Naive thymus-derived CD4-positive, alpha-beta T cell (primary cell): ENCODE measurements at regions not wholly inside any gene's neighbourhood (a gene's known extent, or its start where the extent isn't known, plus 50 kb on each side); places are given as distances from the start of the nearest gene placed in this dataset.

ENCODE experiments used
- ATAC-seq: fragments of 150-1000 bp; cut with Tn5 transposase; 2 replicates; pipeline ENCODE4 v1.10.0; 2021; ENCODE audit warnings: mild to moderate bottlenecking, moderate library complexity
- CTCF ChIA-PET: fragments of 350-600 bp; sonication (Branson Sonifier 250); formaldehyde crosslinking; loops from one replicate; lab custom pipeline; 2021; ENCODE audit warnings: antibody characterized with exemption; lab: Charles Lee
- POLR2A ChIA-PET: fragments of 350-600 bp; sonication (Branson Sonifier 250); formaldehyde crosslinking; loops from one replicate; lab custom pipeline; 2021; ENCODE audit warnings: antibody characterized with exemption, inconsistent platforms; lab: Charles Lee
- DNase-seq, 9 donors: peaks; one replicate each; pipeline versions ENCODE4 v3.0.0 to v3.0.0-alpha.2; 2020 to 2022; ENCODE audit warnings: mixed read lengths in 1 of 9
- H3K27ac ChIP-seq: one replicate; pipeline ENCODE4 v1.7.0; 2013; ENCODE audit warnings: mild to moderate bottlenecking, low read depth, low read length, moderate library complexity
- H3K27me3 ChIP-seq, 2 donors: one replicate each; pipeline ENCODE4 v1.7.0; 2013; ENCODE audit warnings: low read length in 2 of 2, mild to moderate bottlenecking in 2 of 2, moderate library complexity in 2 of 2; ENCODE audit not compliant: control insufficient read depth in 2 of 2, insufficient read depth in 2 of 2
- H3K36me3 ChIP-seq, 3 experiments: 1 replicate in 2 of 3; 2 replicates in 1 of 3; pipeline ENCODE4 v1.7.0; 2013; ENCODE audit warnings: low read length in 3 of 3, mild to moderate bottlenecking in 3 of 3, moderate library complexity in 1 of 3; ENCODE audit not compliant: insufficient read depth in 3 of 3, control insufficient read depth in 2 of 3
- H3K4me1 ChIP-seq, 2 donors: one replicate each; pipeline ENCODE4 v1.7.0; 2013; ENCODE audit warnings: low read length in 2 of 2, mild to moderate bottlenecking in 2 of 2, moderate library complexity in 1 of 2; ENCODE audit not compliant: control insufficient read depth in 2 of 2, insufficient read depth in 2 of 2
- H3K4me3 ChIP-seq: 2 replicates; pipeline ENCODE4 v1.7.0; 2013; ENCODE audit warnings: mild to moderate bottlenecking, low read length
- H3K9me3 ChIP-seq, 3 experiments: 1 replicate in 2 of 3; 2 replicates in 1 of 3; pipeline ENCODE4 v1.7.0; 2013; ENCODE audit warnings: low read length in 3 of 3; ENCODE audit not compliant: control insufficient read depth in 2 of 3
- H3K27ac Mint-ChIP-seq, 9 donors: one replicate each; pipeline ENCODE4 v1.8.0; 2020 to 2022; ENCODE audit warnings: mixed read lengths in 9 of 9, mild to moderate bottlenecking in 8 of 9, moderate library complexity in 5 of 9, inconsistent platforms in 2 of 9
- H3K27me3 Mint-ChIP-seq, 5 donors: one replicate each; pipeline ENCODE4 v1.8.0; 2021 to 2022; ENCODE audit warnings: mixed read lengths in 5 of 5, mild to moderate bottlenecking in 1 of 5
- H3K36me3 Mint-ChIP-seq, 5 donors: one replicate each; pipeline ENCODE4 v1.8.0; 2020 to 2022; ENCODE audit warnings: mixed read lengths in 5 of 5, mild to moderate bottlenecking in 3 of 5, inconsistent platforms in 1 of 5
- H3K4me1 Mint-ChIP-seq, 7 donors: one replicate each; pipeline ENCODE4 v1.8.0; 2020 to 2022; ENCODE audit warnings: mixed read lengths in 7 of 7, mild to moderate bottlenecking in 3 of 7, inconsistent platforms in 1 of 7
- H3K4me3 Mint-ChIP-seq, 10 donors: one replicate each; pipeline ENCODE4 v1.8.0; 2020 to 2022; ENCODE audit warnings: mild to moderate bottlenecking in 10 of 10, mixed read lengths in 10 of 10, moderate library complexity in 6 of 10, inconsistent platforms in 2 of 10
- H3K9me3 Mint-ChIP-seq, 11 donors: one replicate each; pipeline ENCODE4 v1.8.0; 2020 to 2022; ENCODE audit warnings: mixed read lengths in 11 of 11, mild to moderate bottlenecking in 4 of 11, inconsistent platforms in 1 of 11, moderate library complexity in 1 of 11
- intact Hi-C, 2 donors: fragments of 100-400 bp; cut with micrococcal nuclease; formaldehyde crosslinking; loops; one replicate each; pipeline ENCODE4 v1.15.1; 2023

GRCh38 chr11:19525276-19525675 lies 187.4 kb upstream of the NAV2 start:
- no peak overlapping the region for H3K27ac Mint-ChIP-seq
- intact Hi-C loops: no loop called here
- ATAC-seq: no peak
- H3K27me3 Mint-ChIP-seq: peaks cover 0 to 36% (median 7%) of the 10 kb centered on the region in 5 donors
- Histone ChIP-seq H3K27me3 (no peaks in the 10 kb centered on the region), H3K36me3 (no peaks in the 10 kb centered on the region), H3K9me3 (no peaks in the 10 kb centered on the region), H3K4me1 (no peaks in the 10 kb centered on the region), H3K27ac (no peak overlapping the region), H3K4me3 (no peak overlapping the region)
- CTCF ChIA-PET: no interaction called here
- POLR2A ChIA-PET: no interaction called here
- peaks cover 0 to 2% (median 0%) of the 10 kb centered on the region in 11 donors for H3K9me3 Mint-ChIP-seq
- H3K4me1 Mint-ChIP-seq: peaks cover 0 to 1% (median 0%) of the 10 kb centered on the region in 7 donors
- no peaks in the 10 kb centered on the region for H3K36me3 Mint-ChIP-seq
- no peak overlapping the region for H3K4me3 Mint-ChIP-seq
- DNase-seq: no peak

- H3K27me3 ChIP-seq: no peaks in the 10 kb centered on the region
- peaks cover 0 to 35% (median 7%) of the 10 kb centered on the region in 5 donors for H3K27me3 Mint-ChIP-seq
- no peak overlapping the region for H3K27ac ChIP-seq
- intact Hi-C loops: no loop called here
- H3K4me3 Mint-ChIP-seq: no peak overlapping the region
- no peaks in the 10 kb centered on the region for H3K4me1 ChIP-seq
- no peaks in the 10 kb centered on the region for H3K36me3 ChIP-seq
- H3K4me1 Mint-ChIP-seq: peaks cover 0 to 1% (median 0%) of the 10 kb centered on the region in 7 donors
- no peak for ATAC-seq
- H3K27ac Mint-ChIP-seq: no peak overlapping the region
- H3K9me3 Mint-ChIP-seq: peaks cover 0 to 2% (median 0%) of the 10 kb centered on the region in 11 donors
- no peak overlapping the region for H3K4me3 ChIP-seq
- no peaks in the 10 kb centered on the region for H3K9me3 ChIP-seq
- H3K36me3 Mint-ChIP-seq: no peaks in the 10 kb centered on the region
- no peak for DNase-seq
- ChIA-PET POLR2A (no interaction called here), CTCF (interaction anchor here (0.6 kb wide), 1 partner anchor 10 kb away, joined by 3 read pairs; no protein-coding TSS in a partner anchor)
These were observed 188.4 kb upstream of the NAV2 start for GRCh38 chr11:19524171-19524671.

GRCh38 chr11:19520681-19521080 lies 192.0 kb upstream of the NAV2 start:
- H3K36me3 Mint-ChIP-seq: no peaks in the 10 kb centered on the region
- peaks cover 0 to 2% (median 0%) of the 10 kb centered on the region in 11 donors for H3K9me3 Mint-ChIP-seq
- CTCF ChIA-PET: no interaction called here
- H3K4me1 ChIP-seq: no peaks in the 10 kb centered on the region
- H3K27me3 ChIP-seq: no peaks in the 10 kb centered on the region
- POLR2A ChIA-PET: no interaction called here
- intact Hi-C loops: no loop called here
- no peak overlapping the region for H3K4me3 Mint-ChIP-seq
- ATAC-seq (no peak), DNase-seq (no peak)
- H3K36me3 ChIP-seq: no peaks in the 10 kb centered on the region
- no peaks in the 10 kb centered on the region for H3K9me3 ChIP-seq
- no peak overlapping the region for H3K4me3 ChIP-seq
- H3K27ac Mint-ChIP-seq: no peak overlapping the region
- no peak overlapping the region for H3K27ac ChIP-seq
- peaks cover 0 to 18% (median 3%) of the 10 kb centered on the region in 5 donors for H3K27me3 Mint-ChIP-seq
- no peaks in the 10 kb centered on the region for H3K4me1 Mint-ChIP-seq

GRCh38 chr11:19519912-19520641 lies 192.6 kb upstream of the NAV2 start:
- H3K4me3 ChIP-seq: no peak overlapping the region
- Mint-ChIP-seq H3K4me3 (no peak overlapping the region), H3K36me3 (no peaks in the 10 kb centered on the region), H3K4me1 (no peaks in the 10 kb centered on the region), H3K27ac (no peak overlapping the region), H3K9me3 (peaks cover 0 to 2% (median 0%) of the 10 kb centered on the region in 11 donors), H3K27me3 (peaks cover 0 to 21% (median 4%) of the 10 kb centered on the region in 5 donors)
- no peaks in the 10 kb centered on the region for H3K9me3 ChIP-seq
- H3K27ac ChIP-seq: no peak overlapping the region
- no peak for DNase-seq
- no peaks in the 10 kb centered on the region for H3K36me3 ChIP-seq
- H3K27me3 ChIP-seq: no peaks in the 10 kb centered on the region
- POLR2A ChIA-PET: no interaction called here
- H3K4me1 ChIP-seq: no peaks in the 10 kb centered on the region
- CTCF ChIA-PET: no interaction called here
- ATAC-seq: no peak
- intact Hi-C loops: no loop called here

- CTCF ChIA-PET: no interaction called here
- POLR2A ChIA-PET: no interaction called here
- Mint-ChIP-seq H3K36me3 (no peaks in the 10 kb centered on the region), H3K4me3 (no peak overlapping the region), H3K9me3 (peaks cover 0 to 2% (median 0%) of the 10 kb centered on the region in 11 donors), H3K27me3 (peaks cover 0 to 19% (median 7%) of the 10 kb centered on the region in 5 donors), H3K27ac (no peak overlapping the region), H3K4me1 (no peaks in the 10 kb centered on the region)
- Histone ChIP-seq H3K4me1 (no peaks in the 10 kb centered on the region), H3K9me3 (no peaks in the 10 kb centered on the region), H3K27me3 (no peaks in the 10 kb centered on the region), H3K27ac (no peak overlapping the region), H3K4me3 (no peak overlapping the region), H3K36me3 (no peaks in the 10 kb centered on the region)
- DNase-seq: no peak
- intact Hi-C loops: no loop called here
- ATAC-seq: no peak
These were observed 193.3 kb upstream of the NAV2 start for GRCh38 chr11:19519353-19519752.

GRCh38 chr11:19513253-19513652 lies 199.4 kb upstream of the NAV2 start:
- no peaks in the 10 kb centered on the region for H3K36me3 ChIP-seq
- DNase-seq (no peak), ATAC-seq (no peak)
- no peaks in the 10 kb centered on the region for H3K4me1 Mint-ChIP-seq
- no peak overlapping the region for H3K4me3 Mint-ChIP-seq
- intact Hi-C loops: no loop called here
- peaks cover 0 to 1% (median 0%) of the 10 kb centered on the region in 11 donors for H3K9me3 Mint-ChIP-seq
- H3K4me1 ChIP-seq: no peaks in the 10 kb centered on the region
- no peaks in the 10 kb centered on the region for H3K36me3 Mint-ChIP-seq
- no peak overlapping the region for H3K27ac Mint-ChIP-seq
- no peak overlapping the region for H3K4me3 ChIP-seq
- no peaks in the 10 kb centered on the region for H3K27me3 ChIP-seq
- no peaks in the 10 kb centered on the region for H3K9me3 ChIP-seq
- ChIA-PET CTCF (no interaction called here), POLR2A (no interaction called here)
- H3K27ac ChIP-seq: no peak overlapping the region
- H3K27me3 Mint-ChIP-seq: peaks cover 4 to 46% (median 25%) of the 10 kb centered on the region in 5 donors

GRCh38 chr11:19512618-19513017 lies 200.0 kb upstream of the NAV2 start:
- ATAC-seq (no peak), DNase-seq (no peak)
- Histone ChIP-seq H3K9me3 (no peaks in the 10 kb centered on the region), H3K36me3 (no peaks in the 10 kb centered on the region), H3K27me3 (no peaks in the 10 kb centered on the region), H3K4me3 (no peak overlapping the region), H3K4me1 (no peaks in the 10 kb centered on the region), H3K27ac (no peak overlapping the region)
- ChIA-PET POLR2A (no interaction called here), CTCF (no interaction called here)
- H3K27ac Mint-ChIP-seq: no peak overlapping the region
- peaks cover 4 to 48% (median 25%) of the 10 kb centered on the region in 5 donors for H3K27me3 Mint-ChIP-seq
- intact Hi-C loops: no loop called here
- H3K4me1 Mint-ChIP-seq: no peaks in the 10 kb centered on the region
- H3K4me3 Mint-ChIP-seq: no peak overlapping the region
- no peaks in the 10 kb centered on the region for H3K36me3 Mint-ChIP-seq
- peaks cover 0 to 1% (median 0%) of the 10 kb centered on the region in 11 donors for H3K9me3 Mint-ChIP-seq
